ENCODE measurements at regions not wholly inside any gene's neighbourhood (a gene's known extent, or its start where the extent isn't known, plus 50 kb on each side); places are given as distances from the start of the nearest gene placed in this dataset.

GRCh38 chr3:103657756-103658155 lies 1222.9 kb downstream of the ZPLD1 start:
- no peak for DNase-seq (ENCODE audit: low read depth)
- TF ChIP-seq, protein P1, sequence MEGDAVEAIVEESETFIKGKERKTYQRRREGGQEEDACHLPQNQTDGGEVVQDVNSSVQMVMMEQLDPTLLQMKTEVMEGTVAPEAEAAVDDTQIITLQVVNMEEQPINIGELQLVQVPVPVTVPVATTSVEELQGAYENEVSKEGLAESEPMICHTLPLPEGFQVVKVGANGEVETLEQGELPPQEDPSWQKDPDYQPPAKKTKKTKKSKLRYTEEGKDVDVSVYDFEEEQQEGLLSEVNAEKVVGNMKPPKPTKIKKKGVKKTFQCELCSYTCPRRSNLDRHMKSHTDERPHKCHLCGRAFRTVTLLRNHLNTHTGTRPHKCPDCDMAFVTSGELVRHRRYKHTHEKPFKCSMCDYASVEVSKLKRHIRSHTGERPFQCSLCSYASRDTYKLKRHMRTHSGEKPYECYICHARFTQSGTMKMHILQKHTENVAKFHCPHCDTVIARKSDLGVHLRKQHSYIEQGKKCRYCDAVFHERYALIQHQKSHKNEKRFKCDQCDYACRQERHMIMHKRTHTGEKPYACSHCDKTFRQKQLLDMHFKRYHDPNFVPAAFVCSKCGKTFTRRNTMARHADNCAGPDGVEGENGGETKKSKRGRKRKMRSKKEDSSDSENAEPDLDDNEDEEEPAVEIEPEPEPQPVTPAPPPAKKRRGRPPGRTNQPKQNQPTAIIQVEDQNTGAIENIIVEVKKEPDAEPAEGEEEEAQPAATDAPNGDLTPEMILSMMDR (conservative IDR thresholded peaks at IDR 0.05; ENCODE audit: low read depth, low read length): no peak
- H3K4me3 ChIP-seq (ENCODE audit: low read depth, low read length): no peak overlapping the region

- DNase-seq (ENCODE audit: low read depth): no peak
- TF ChIP-seq, protein P1 (conservative IDR thresholded peaks at IDR 0.05; ENCODE audit: low read depth, low read length): no peak
- H3K4me3 ChIP-seq (ENCODE audit: low read depth, low read length): no peak overlapping the region
These were observed 1226.0 kb downstream of the ZPLD1 start for GRCh38 chr3:103660810-103661209.

- TF ChIP-seq, protein P1 (conservative IDR thresholded peaks at IDR 0.05; ENCODE audit: low read depth, low read length): no peak
- DNase-seq (ENCODE audit: low read depth): no peak
- no peak overlapping the region for H3K4me3 ChIP-seq (ENCODE audit: low read depth, low read length)
These were observed 1227.8 kb downstream of the ZPLD1 start for GRCh38 chr3:103662591-103662990.

DNA sequence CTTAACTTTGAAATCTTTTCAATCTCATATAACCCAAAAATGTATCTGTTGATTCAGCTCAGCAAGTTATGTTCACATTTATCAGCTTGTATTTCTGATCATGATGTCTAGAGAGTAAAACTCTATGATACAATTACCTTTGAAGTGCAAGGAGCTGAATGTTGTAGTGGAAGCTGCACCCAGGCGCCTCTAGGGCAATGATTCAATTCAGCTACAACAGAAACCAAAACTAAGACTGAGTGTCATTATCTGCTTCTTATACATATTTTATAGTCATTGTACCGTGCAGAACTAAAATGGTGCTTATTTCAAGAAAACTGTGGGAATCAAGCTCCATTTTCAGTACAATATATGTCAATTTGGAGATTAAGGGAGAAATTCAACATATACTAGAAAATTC lies 1237.5 kb downstream of the ZPLD1 start:
- TF ChIP-seq, protein P1 (conservative IDR thresholded peaks at IDR 0.05; ENCODE audit: low read depth, low read length): no peak
- no peak for DNase-seq (ENCODE audit: low read depth)
- no peak overlapping the region for H3K4me3 ChIP-seq (ENCODE audit: low read depth, low read length)

DNA sequence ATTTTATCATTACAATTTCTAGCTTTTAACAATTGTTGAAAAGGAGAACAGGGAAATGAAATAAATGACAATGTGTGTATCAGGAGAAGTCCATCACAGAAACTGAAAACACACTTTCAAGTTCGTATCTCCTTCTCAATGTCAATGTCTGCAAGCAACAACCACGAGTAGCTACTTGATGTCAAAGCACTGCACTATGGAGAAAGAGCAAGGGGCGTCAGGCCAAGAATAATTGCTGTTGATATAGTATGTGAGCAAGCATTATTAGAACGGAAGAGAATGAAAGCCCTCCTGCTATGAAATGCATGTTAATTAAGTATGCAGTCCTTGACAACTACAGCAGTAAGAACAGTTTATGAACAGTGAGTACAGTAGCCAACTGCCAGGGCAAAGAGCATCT lies 1250.1 kb downstream of the ZPLD1 start:
- no peak for DNase-seq (ENCODE audit: low read depth)
- no peak overlapping the region for H3K4me3 ChIP-seq (ENCODE audit: low read depth, low read length)
- TF ChIP-seq, protein P1 (conservative IDR thresholded peaks at IDR 0.05; ENCODE audit: low read depth, low read length): no peak

GRCh38 chr3:103685939-103686338 lies 1251.1 kb downstream of the ZPLD1 start:
- no peak overlapping the region for H3K4me3 ChIP-seq (ENCODE audit: low read depth, low read length)
- no peak for DNase-seq (ENCODE audit: low read depth)
- TF ChIP-seq, protein P1 (conservative IDR thresholded peaks at IDR 0.05; ENCODE audit: low read depth, low read length): no peak

- no peak overlapping the region for H3K4me3 ChIP-seq (ENCODE audit: low read depth, low read length)
- TF ChIP-seq, protein P1 (conservative IDR thresholded peaks at IDR 0.05; ENCODE audit: low read depth, low read length): no peak
- DNase-seq (ENCODE audit: low read depth): no peak
These were observed 1255.7 kb downstream of the ZPLD1 start for GRCh38 chr3:103690536-103690935.
